ENCODE measurements at regions not wholly inside any gene's neighbourhood (a gene's known extent, or its start where the extent isn't known, plus 50 kb on each side); places are given as distances from the start of the nearest gene placed in this dataset.
A peak's percentile ranks its signal among the peaks of the same experiment; 100 is the strongest.
"Not testable (repeated sequence)": the region's sequence is repeated elsewhere in the genome, so short reads cannot be mapped to it uniquely, and the experiment has no call there.

- no peak for DNase-seq (ENCODE audit: low read depth, low spot score)
- in situ Hi-C loops (cut with HindIII; ENCODE audit: low pct_unique_long_range_greater_than_20kb, low sequenced_read_pairs) = no loop called here
These were observed 1357.3 kb upstream of the EYS start for GRCh38 chr6:67064323-67064722.

- in situ Hi-C loops (cut with HindIII; ENCODE audit: low pct_unique_long_range_greater_than_20kb, low sequenced_read_pairs) = no loop called here
- DNase-seq (ENCODE audit: low read depth, low spot score) = no peak
These were observed 1341.0 kb upstream of the EYS start for GRCh38 chr6:67047996-67048395.

GRCh38 chr6:67045076-67045475, 1338.0 kb upstream of the EYS start:
- in situ Hi-C loops (cut with HindIII; ENCODE audit: low pct_unique_long_range_greater_than_20kb, low sequenced_read_pairs) = no loop called here
- DNase-seq (ENCODE audit: low read depth, low spot score) = no peak

GRCh38 chr6:67031451-67031850, 1324.4 kb upstream of the EYS start:
- in situ Hi-C loops (cut with HindIII; ENCODE audit: low pct_unique_long_range_greater_than_20kb, low sequenced_read_pairs) = no loop called here
- DNase-seq (ENCODE audit: low read depth, low spot score) = no peak

GRCh38 chr6:67030861-67031260, 1323.8 kb upstream of the EYS start:
- no peak for DNase-seq (ENCODE audit: low read depth, low spot score)
- in situ Hi-C loops (cut with HindIII; ENCODE audit: low pct_unique_long_range_greater_than_20kb, low sequenced_read_pairs) = no loop called here

- DNase-seq (ENCODE audit: low read depth, low spot score) = peak; percentile 50
- in situ Hi-C loops (cut with HindIII; ENCODE audit: low pct_unique_long_range_greater_than_20kb, low sequenced_read_pairs) = no loop called here
These were observed 1310.0 kb upstream of the EYS start for GRCh38 chr6:67016921-67017460.

GRCh38 chr6:67011441-67011840, 1304.4 kb upstream of the EYS start:
- in situ Hi-C loops (cut with HindIII; ENCODE audit: low pct_unique_long_range_greater_than_20kb, low sequenced_read_pairs) = no loop called here
- no peak for DNase-seq (ENCODE audit: low read depth, low spot score)

GRCh38 chr6:67009818-67010217, 1302.8 kb upstream of the EYS start:
- DNase-seq (ENCODE audit: low read depth, low spot score) = peak; percentile 18
- in situ Hi-C loops (cut with HindIII; ENCODE audit: low pct_unique_long_range_greater_than_20kb, low sequenced_read_pairs) = no loop called here

GRCh38 chr6:67003844-67004243, 1296.8 kb upstream of the EYS start:
- in situ Hi-C loops (cut with HindIII; ENCODE audit: low pct_unique_long_range_greater_than_20kb, low sequenced_read_pairs) = no loop called here
- no peak for DNase-seq (ENCODE audit: low read depth, low spot score)

GRCh38 chr6:67000121-67000520, 1293.1 kb upstream of the EYS start:
- DNase-seq (ENCODE audit: low read depth, low spot score) = no peak

GRCh38 chr6:66997579-66997978, 1290.6 kb upstream of the EYS start:
- in situ Hi-C loops (cut with HindIII; ENCODE audit: low pct_unique_long_range_greater_than_20kb, low sequenced_read_pairs); DNase-seq (ENCODE audit: low read depth, low spot score): not testable (repeated sequence)

More at GRCh38 chr6:67000121-67000520, 1293.1 kb upstream of the EYS start:
- in situ Hi-C loops (cut with HindIII; ENCODE audit: low pct_unique_long_range_greater_than_20kb, low sequenced_read_pairs) = no loop called here

- no peak for DNase-seq (ENCODE audit: low read depth, low spot score)
- in situ Hi-C loops (cut with HindIII; ENCODE audit: low pct_unique_long_range_greater_than_20kb, low sequenced_read_pairs) = no loop called here
These were observed 1288.6 kb upstream of the EYS start for GRCh38 chr6:66995669-66996068.

GRCh38 chr6:66993708-66994107, 1286.7 kb upstream of the EYS start:
- in situ Hi-C loops (cut with HindIII; ENCODE audit: low pct_unique_long_range_greater_than_20kb, low sequenced_read_pairs); DNase-seq (ENCODE audit: low read depth, low spot score): not testable (repeated sequence)

GRCh38 chr6:66993272-66993671, 1286.2 kb upstream of the EYS start:
- no peak for DNase-seq (ENCODE audit: low read depth, low spot score)
- in situ Hi-C loops (cut with HindIII; ENCODE audit: low pct_unique_long_range_greater_than_20kb, low sequenced_read_pairs) = no loop called here

GRCh38 chr6:66992660-66993059, 1285.6 kb upstream of the EYS start:
- in situ Hi-C loops (cut with HindIII; ENCODE audit: low pct_unique_long_range_greater_than_20kb, low sequenced_read_pairs) = no loop called here
- no peak for DNase-seq (ENCODE audit: low read depth, low spot score)

- in situ Hi-C loops (cut with HindIII; ENCODE audit: low pct_unique_long_range_greater_than_20kb, low sequenced_read_pairs) = no loop called here
These were observed 1279.9 kb upstream of the EYS start for GRCh38 chr6:66986940-66987339.

GRCh38 chr6:66985816-66986215, 1278.8 kb upstream of the EYS start:
- in situ Hi-C loops (cut with HindIII; ENCODE audit: low pct_unique_long_range_greater_than_20kb, low sequenced_read_pairs) = no loop called here
- no peak for DNase-seq (ENCODE audit: low read depth, low spot score)

More at GRCh38 chr6:66986940-66987339, 1279.9 kb upstream of the EYS start:
- DNase-seq (ENCODE audit: low read depth, low spot score) = no peak

GRCh38 chr6:66970373-66970772, 1263.3 kb upstream of the EYS start:
- no peak for DNase-seq (ENCODE audit: low read depth, low spot score)
- in situ Hi-C loops (cut with HindIII; ENCODE audit: low pct_unique_long_range_greater_than_20kb, low sequenced_read_pairs) = no loop called here

GRCh38 chr6:66965227-66965626, 1258.2 kb upstream of the EYS start:
- in situ Hi-C loops (cut with HindIII; ENCODE audit: low pct_unique_long_range_greater_than_20kb, low sequenced_read_pairs) = no loop called here
- no peak for DNase-seq (ENCODE audit: low read depth, low spot score)

GRCh38 chr6:66964216-66964615, 1257.2 kb upstream of the EYS start:
- DNase-seq (ENCODE audit: low read depth, low spot score) = no peak
- in situ Hi-C loops (cut with HindIII; ENCODE audit: low pct_unique_long_range_greater_than_20kb, low sequenced_read_pairs) = no loop called here

All from SK-MEL-5 (cell line).